CD4-positive, alpha-beta T cell treated with Interleukin-12 subunit alpha and Interleukin-12 subunit beta, for 1 hour (primary cell): ENCODE measurements at regions not wholly inside any gene's neighbourhood (a gene's known extent, or its start where the extent isn't known, plus 50 kb on each side); places are given as distances from the start of the nearest gene placed in this dataset.
A peak's percentile ranks its signal among the peaks of the same experiment; 100 is the strongest.

Source experiments
- DNase-seq: peaks from one replicate; pipeline ENCODE4 v3.0.0-alpha.2; 2020

GRCh38 chr20:51265361-51265760, 242.5 kb upstream of the KCNG1 start:
- no peak for DNase-seq

GRCh38 chr20:51262240-51262639, 239.3 kb upstream of the KCNG1 start:
- no peak for DNase-seq

- DNase-seq = no peak
These were observed 236.5 kb upstream of the KCNG1 start for GRCh38 chr20:51259455-51259854.

- no peak for DNase-seq
These were observed 235.8 kb upstream of the KCNG1 start for GRCh38 chr20:51258582-51259165.

- no peak for DNase-seq
These were observed 232.5 kb upstream of the KCNG1 start for GRCh38 chr20:51255417-51255816.

- DNase-seq = no peak
These were observed 230.4 kb upstream of the KCNG1 start for GRCh38 chr20:51253280-51253679.

GRCh38 chr20:51249781-51250180, 226.9 kb upstream of the KCNG1 start:
- DNase-seq = no peak

GRCh38 chr20:51249215-51249614, 226.3 kb upstream of the KCNG1 start:
- no peak for DNase-seq

- DNase-seq = no peak
These were observed 221.6 kb upstream of the KCNG1 start for GRCh38 chr20:51244466-51244865.

GRCh38 chr20:51238675-51239305, 215.9 kb upstream of the KCNG1 start:
- DNase-seq = no peak

GRCh38 chr20:51237791-51238190, 214.9 kb upstream of the KCNG1 start:
- no peak for DNase-seq

GRCh38 chr20:51237278-51237677, 214.4 kb upstream of the KCNG1 start:
- DNase-seq = no peak

GRCh38 chr20:51236421-51236820, 213.5 kb upstream of the KCNG1 start:
- no peak for DNase-seq

- DNase-seq = no peak
These were observed 210.4 kb upstream of the KCNG1 start for GRCh38 chr20:51233345-51233744.

- no peak for DNase-seq
These were observed 207.8 kb upstream of the KCNG1 start for GRCh38 chr20:51230727-51231126.

- DNase-seq = no peak
These were observed 205.9 kb upstream of the KCNG1 start for GRCh38 chr20:51228763-51229162.

GRCh38 chr20:51227744-51228143, 204.8 kb upstream of the KCNG1 start:
- DNase-seq = no peak

GRCh38 chr20:51223183-51223720, 200.3 kb upstream of the KCNG1 start:
- DNase-seq = no peak

- no peak for DNase-seq
These were observed 199.0 kb upstream of the KCNG1 start for GRCh38 chr20:51221791-51222408.

GRCh38 chr20:51221103-51221502, 198.2 kb upstream of the KCNG1 start:
- no peak for DNase-seq

- peak; percentile 42 for DNase-seq
These were observed 197.4 kb upstream of the KCNG1 start for GRCh38 chr20:51220293-51220706.

- no peak for DNase-seq
These were observed 196.6 kb upstream of the KCNG1 start for GRCh38 chr20:51219544-51219943.

- no peak for DNase-seq
These were observed 195.7 kb upstream of the KCNG1 start for GRCh38 chr20:51218603-51219002.

- DNase-seq = no peak
These were observed 194.6 kb upstream of the KCNG1 start for GRCh38 chr20:51217347-51218045.
